ENCODE measurements at regions not wholly inside any gene's neighbourhood (a gene's known extent, or its start where the extent isn't known, plus 50 kb on each side); places are given as distances from the start of the nearest gene placed in this dataset.

DNA sequence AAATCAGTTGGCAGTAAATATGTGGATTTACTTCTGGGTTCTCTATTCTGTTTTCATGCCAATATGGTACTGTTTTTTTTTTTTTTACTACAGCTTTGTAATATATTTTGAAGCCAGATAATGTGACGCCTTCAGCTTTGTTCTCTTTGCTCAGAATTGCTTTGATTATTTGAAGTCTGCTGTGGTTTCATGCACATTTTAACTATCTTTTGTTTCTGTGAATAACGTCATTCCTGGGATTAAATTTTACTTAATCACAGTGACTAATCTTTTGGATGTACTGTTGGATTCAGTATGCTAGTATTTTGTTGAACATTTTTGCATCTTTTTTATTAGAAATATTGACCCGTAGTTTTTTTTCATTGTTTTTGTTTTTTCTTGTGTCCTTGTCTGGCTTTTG, 576.5 kb downstream of the ZNF385D start:
- no peak for DNase-seq (ENCODE audit: low read depth)
- Histone ChIP-seq H3K4me3 (ENCODE audit: low read depth, low read length) (no peak overlapping the region), H3K36me3 (ENCODE audit: control insufficient read depth, insufficient read depth, low read length) (no peaks in the 10 kb centered on the region), H3K27me3 (ENCODE audit: control insufficient read depth, insufficient read depth, low read length) (no peaks in the 10 kb centered on the region)
- TF ChIP-seq, protein P1, sequence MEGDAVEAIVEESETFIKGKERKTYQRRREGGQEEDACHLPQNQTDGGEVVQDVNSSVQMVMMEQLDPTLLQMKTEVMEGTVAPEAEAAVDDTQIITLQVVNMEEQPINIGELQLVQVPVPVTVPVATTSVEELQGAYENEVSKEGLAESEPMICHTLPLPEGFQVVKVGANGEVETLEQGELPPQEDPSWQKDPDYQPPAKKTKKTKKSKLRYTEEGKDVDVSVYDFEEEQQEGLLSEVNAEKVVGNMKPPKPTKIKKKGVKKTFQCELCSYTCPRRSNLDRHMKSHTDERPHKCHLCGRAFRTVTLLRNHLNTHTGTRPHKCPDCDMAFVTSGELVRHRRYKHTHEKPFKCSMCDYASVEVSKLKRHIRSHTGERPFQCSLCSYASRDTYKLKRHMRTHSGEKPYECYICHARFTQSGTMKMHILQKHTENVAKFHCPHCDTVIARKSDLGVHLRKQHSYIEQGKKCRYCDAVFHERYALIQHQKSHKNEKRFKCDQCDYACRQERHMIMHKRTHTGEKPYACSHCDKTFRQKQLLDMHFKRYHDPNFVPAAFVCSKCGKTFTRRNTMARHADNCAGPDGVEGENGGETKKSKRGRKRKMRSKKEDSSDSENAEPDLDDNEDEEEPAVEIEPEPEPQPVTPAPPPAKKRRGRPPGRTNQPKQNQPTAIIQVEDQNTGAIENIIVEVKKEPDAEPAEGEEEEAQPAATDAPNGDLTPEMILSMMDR (IDR thresholded peaks at IDR 0.05; ENCODE audit: insufficient read depth, low read length, severe bottlenecking) = no peak
- no peak for FAIRE-seq

DNA sequence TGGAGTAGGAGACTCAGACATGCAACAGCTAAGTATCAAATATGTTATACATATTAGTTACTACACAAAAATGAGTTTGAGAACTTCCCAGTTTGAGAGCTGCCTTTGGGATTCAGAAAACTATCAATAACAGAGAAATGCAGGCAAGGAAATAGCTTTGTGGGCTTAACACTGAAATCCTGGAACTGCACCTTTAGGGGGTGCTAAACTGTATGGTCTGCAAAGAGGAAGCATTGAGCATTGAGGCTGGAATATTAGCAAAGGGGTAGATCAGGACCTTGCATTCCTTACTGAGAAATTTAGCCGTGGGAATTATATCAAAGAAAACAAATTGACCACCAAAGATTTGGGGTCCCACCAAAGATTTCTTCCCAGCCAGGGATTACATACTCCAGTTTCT, 580.0 kb downstream of the ZNF385D start:
- TF ChIP-seq, protein P1 (IDR thresholded peaks at IDR 0.05; ENCODE audit: insufficient read depth, low read length, severe bottlenecking) = peak; percentile 53
- FAIRE-seq (no peak), DNase-seq (ENCODE audit: low read depth) (peak; percentile 42)

DNA sequence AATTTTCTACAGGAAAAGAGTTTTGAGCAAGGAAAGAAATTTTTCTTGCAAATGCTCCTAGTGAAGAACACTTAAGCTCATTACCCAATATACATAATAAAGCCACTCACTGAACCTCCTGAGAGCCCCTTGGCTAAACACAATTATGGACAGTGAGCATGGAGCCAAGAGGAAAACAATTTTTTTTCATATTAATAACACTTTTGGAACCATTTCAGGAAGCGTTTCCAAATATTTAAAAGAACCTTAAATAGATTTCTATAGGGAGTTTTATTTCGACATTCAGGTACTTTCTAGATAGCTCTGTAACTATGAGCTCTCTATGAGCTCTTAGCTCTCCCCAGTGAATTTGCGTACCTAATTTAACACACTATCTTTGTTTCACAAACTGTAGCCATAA, 581.1 kb downstream of the ZNF385D start:
- TF ChIP-seq, protein P1 (IDR thresholded peaks at IDR 0.05; ENCODE audit: insufficient read depth, low read length, severe bottlenecking) = no peak
- FAIRE-seq (no peak), DNase-seq (ENCODE audit: low read depth) (no peak)
- no peaks in the 10 kb centered on the region for H3K36me3 ChIP-seq (ENCODE audit: control insufficient read depth, insufficient read depth, low read length)
- no peak overlapping the region for H3K4me3 ChIP-seq (ENCODE audit: low read depth, low read length)
- H3K27me3 ChIP-seq (ENCODE audit: control insufficient read depth, insufficient read depth, low read length) = no peaks in the 10 kb centered on the region

More for the DNA sequence above, 580.0 kb downstream of the ZNF385D start:
- no peaks in the 10 kb centered on the region for H3K36me3 ChIP-seq (ENCODE audit: control insufficient read depth, insufficient read depth, low read length)
- H3K4me3 ChIP-seq (ENCODE audit: low read depth, low read length) = no peak overlapping the region
- H3K27me3 ChIP-seq (ENCODE audit: control insufficient read depth, insufficient read depth, low read length) = no peaks in the 10 kb centered on the region

DNA sequence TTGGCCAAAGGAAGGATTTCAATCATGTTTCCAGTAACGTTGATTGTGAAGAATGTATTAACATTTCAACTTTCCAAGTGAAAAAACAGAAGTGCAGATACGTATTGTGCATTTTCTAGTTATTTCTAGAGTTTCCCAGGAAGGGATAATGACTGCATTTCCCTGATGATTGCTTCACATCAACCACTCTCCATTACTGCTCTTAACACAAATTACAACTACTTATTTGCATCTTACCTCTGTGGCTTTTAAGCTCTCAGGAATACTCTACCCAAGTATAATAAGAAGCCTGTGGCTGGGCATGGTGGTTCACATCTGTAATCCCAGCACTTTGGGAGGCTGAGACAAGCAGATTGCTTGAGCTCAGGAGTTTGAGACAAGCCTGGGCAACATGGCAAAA, 582.5 kb downstream of the ZNF385D start:
- no peak overlapping the region for H3K4me3 ChIP-seq (ENCODE audit: low read depth, low read length)
- H3K36me3 ChIP-seq (ENCODE audit: control insufficient read depth, insufficient read depth, low read length) = no peaks in the 10 kb centered on the region
- TF ChIP-seq, protein P1 (IDR thresholded peaks at IDR 0.05; ENCODE audit: insufficient read depth, low read length, severe bottlenecking) = no peak
- DNase-seq (ENCODE audit: low read depth) (no peak), FAIRE-seq (no peak)
- H3K27me3 ChIP-seq (ENCODE audit: control insufficient read depth, insufficient read depth, low read length) = no peaks in the 10 kb centered on the region

DNA sequence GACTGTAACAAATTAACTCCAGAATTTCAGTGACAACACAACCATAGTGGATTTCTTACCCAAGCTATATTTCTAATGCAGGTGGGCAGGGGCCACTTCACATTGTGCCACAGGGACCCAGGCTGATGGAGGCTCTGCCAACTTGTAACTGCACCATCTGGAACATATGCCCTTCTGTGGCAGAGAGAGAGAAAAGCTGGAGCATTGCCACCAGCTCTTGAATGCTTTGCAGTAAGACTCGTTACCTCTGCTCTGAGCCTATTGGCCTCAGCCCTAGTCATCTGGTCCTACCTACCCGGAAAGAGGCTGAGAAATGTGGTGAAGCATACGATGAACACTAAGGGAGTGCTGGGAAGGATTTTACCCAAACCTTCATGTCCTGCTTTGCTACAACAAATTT, 587.1 kb downstream of the ZNF385D start:
- Histone ChIP-seq H3K4me3 (ENCODE audit: low read depth, low read length) (no peak overlapping the region), H3K36me3 (ENCODE audit: control insufficient read depth, insufficient read depth, low read length) (no peaks in the 10 kb centered on the region), H3K27me3 (ENCODE audit: control insufficient read depth, insufficient read depth, low read length) (no peaks in the 10 kb centered on the region)
- no peak for DNase-seq (ENCODE audit: low read depth)
- FAIRE-seq = no peak
- TF ChIP-seq, protein P1 (IDR thresholded peaks at IDR 0.05; ENCODE audit: insufficient read depth, low read length, severe bottlenecking) = no peak

DNA sequence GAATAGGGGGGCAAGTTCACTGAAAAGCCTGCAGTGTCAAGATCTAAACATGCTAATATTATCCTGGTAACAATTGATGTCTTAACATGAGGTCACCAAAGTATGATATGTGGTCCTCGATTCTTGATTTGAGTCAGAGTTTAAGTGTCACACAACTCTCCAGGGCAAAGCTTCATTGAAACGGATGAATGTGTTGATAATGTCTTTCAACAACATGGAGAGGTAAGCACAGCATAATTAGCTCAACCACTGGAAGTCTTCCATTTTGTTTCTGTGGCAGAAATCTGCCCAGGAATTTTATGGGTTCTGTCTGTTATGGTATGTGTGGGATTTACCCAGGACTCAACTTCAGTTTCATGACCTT, 591.5 kb downstream of the ZNF385D start:
- TF ChIP-seq, protein P1 (IDR thresholded peaks at IDR 0.05; ENCODE audit: insufficient read depth, low read length, severe bottlenecking) = no peak
- DNase-seq (ENCODE audit: low read depth) (no peak), FAIRE-seq (no peak)
- no peaks in the 10 kb centered on the region for H3K36me3 ChIP-seq (ENCODE audit: control insufficient read depth, insufficient read depth, low read length)
- H3K27me3 ChIP-seq (ENCODE audit: control insufficient read depth, insufficient read depth, low read length) = no peaks in the 10 kb centered on the region
- H3K4me3 ChIP-seq (ENCODE audit: low read depth, low read length) = no peak overlapping the region

Data from bronchial epithelial cell (primary cell).